HUES6 (cell line): ENCODE measurements at regions not wholly inside any gene's neighbourhood (a gene's known extent, or its start where the extent isn't known, plus 50 kb on each side); places are given as distances from the start of the nearest gene placed in this dataset.
A peak's percentile ranks its signal among the peaks of the same experiment; 100 is the strongest.
"Not testable (repeated sequence)": the region's sequence is repeated elsewhere in the genome, so short reads cannot be mapped to it uniquely, and the experiment has no call there.

Experiments
- H3K27ac ChIP-seq: 2 replicates; pipeline ENCODE4 v1.7.0; 2013; ENCODE audit warnings: low read depth, mild to moderate bottlenecking, low read length, inconsistent platforms
- H3K27me3 ChIP-seq: 2 replicates; pipeline ENCODE4 v1.6.1; 2013; ENCODE audit warnings: low read length; ENCODE audit not compliant: control insufficient read depth, insufficient read depth
- H3K36me3 ChIP-seq: 2 replicates; pipeline ENCODE4 v1.6.1; 2013; ENCODE audit warnings: low read length; ENCODE audit not compliant: control insufficient read depth, insufficient read depth
- H3K4me1 ChIP-seq: 2 replicates; pipeline ENCODE4 v1.6.1; 2013; ENCODE audit warnings: low read length; ENCODE audit not compliant: control insufficient read depth, insufficient read depth
- H3K4me3 ChIP-seq: 2 replicates; pipeline ENCODE4 v1.5.1; 2013; ENCODE audit warnings: low read depth, low read length
- H3K9ac ChIP-seq: one replicate; pipeline ENCODE4 v1.6.1; 2013; ENCODE audit warnings: mild to moderate bottlenecking, low read length
- H3K9me3 ChIP-seq: 2 replicates; pipeline ENCODE4 v1.6.1; 2013; ENCODE audit warnings: low read depth, low read length; ENCODE audit not compliant: control insufficient read depth, insufficient read depth

- no peaks in the 10 kb centered on the region for H3K4me1 ChIP-seq
- no peaks in the 10 kb centered on the region for H3K36me3 ChIP-seq
- no peak overlapping the region for H3K9ac ChIP-seq
- H3K27ac ChIP-seq = no peak overlapping the region
- H3K9me3 ChIP-seq = peaks cover 44% of the 10 kb centered on the region
- H3K4me3 ChIP-seq = no peak overlapping the region
- no peaks in the 10 kb centered on the region for H3K27me3 ChIP-seq
These were observed 450.5 kb upstream of the FGF16 start for GRCh38 chrX:76996641-76997040.

DNA sequence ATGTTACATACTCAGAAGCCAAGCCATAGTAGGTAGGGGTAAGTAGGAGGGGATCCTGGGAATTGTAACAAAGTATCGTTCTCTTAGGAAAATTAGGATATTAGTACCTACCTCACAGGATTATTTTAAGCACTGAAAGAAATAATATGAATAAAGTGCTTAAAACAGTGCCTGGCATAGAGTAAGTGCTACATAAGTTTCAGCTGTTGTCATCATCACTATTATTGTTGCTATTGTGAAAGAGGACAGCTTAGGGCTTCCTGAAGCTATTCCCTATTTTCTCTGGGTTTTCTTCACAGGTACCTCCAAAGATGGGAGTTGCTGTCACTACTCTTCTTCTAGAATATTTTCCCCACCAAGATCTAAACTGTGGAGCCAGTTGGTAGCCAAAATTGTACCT is 443.7 kb upstream of the FGF16 start:
- Histone ChIP-seq H3K4me1 (no peaks in the 10 kb centered on the region), H3K27ac (no peak overlapping the region), H3K36me3 (no peaks in the 10 kb centered on the region), H3K4me3 (no peak overlapping the region), H3K9me3 (peaks cover 23% of the 10 kb centered on the region; the same call in 1 of the 2 replicates), H3K9ac (no peak overlapping the region), H3K27me3 (no peaks in the 10 kb centered on the region)

DNA sequence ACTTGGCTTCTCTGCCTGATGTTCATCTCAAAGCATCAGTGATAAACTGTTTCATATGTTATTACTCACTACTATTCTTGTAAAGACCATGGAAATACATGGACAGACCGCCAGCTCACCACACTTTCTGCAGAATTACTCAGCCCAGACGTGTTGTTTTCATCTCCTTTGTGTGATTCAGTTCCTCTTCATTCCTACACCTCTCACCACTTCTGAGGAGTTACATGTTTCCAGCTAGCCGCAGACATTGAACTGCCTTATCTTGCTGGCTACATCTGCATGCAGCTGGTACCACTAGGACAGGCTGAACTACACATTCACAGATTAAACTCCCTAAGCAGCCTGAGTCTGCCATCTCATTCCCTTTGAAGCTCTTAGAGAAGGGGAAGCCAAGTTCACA is 443.2 kb upstream of the FGF16 start:
- Histone ChIP-seq H3K9ac (no peak overlapping the region), H3K27ac (no peak overlapping the region), H3K4me1 (no peaks in the 10 kb centered on the region), H3K9me3 (peaks cover 20% of the 10 kb centered on the region; the same call in 1 of the 2 replicates), H3K4me3 (no peak overlapping the region), H3K36me3 (no peaks in the 10 kb centered on the region), H3K27me3 (no peaks in the 10 kb centered on the region)

DNA sequence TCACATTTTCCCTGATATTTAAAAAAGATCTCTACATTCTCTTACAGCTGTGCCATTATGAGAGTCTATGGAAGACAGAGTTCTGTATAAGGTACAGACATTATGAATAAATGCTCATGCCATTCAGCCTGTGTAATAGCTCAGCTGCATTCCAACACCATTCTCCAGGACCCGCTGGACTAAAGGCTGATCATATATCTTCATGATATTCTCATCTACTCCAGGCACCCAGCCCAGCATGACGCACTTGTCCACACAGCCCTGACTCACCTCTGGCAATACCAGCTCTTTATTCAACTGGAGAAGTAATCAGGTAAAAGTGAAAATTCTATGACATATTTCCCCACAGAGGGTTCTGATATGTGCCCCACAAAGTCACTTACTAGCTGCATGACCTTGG is 437.5 kb upstream of the FGF16 start:
- Histone ChIP-seq H3K27ac (no peak overlapping the region), H3K4me1 (peaks cover 16% of the 10 kb centered on the region), H3K9me3 (peaks cover 5% of the 10 kb centered on the region; the same call in 1 of the 2 replicates), H3K9ac (no peak overlapping the region), H3K36me3 (no peaks in the 10 kb centered on the region), H3K4me3 (no peak overlapping the region), H3K27me3 (no peaks in the 10 kb centered on the region)

DNA sequence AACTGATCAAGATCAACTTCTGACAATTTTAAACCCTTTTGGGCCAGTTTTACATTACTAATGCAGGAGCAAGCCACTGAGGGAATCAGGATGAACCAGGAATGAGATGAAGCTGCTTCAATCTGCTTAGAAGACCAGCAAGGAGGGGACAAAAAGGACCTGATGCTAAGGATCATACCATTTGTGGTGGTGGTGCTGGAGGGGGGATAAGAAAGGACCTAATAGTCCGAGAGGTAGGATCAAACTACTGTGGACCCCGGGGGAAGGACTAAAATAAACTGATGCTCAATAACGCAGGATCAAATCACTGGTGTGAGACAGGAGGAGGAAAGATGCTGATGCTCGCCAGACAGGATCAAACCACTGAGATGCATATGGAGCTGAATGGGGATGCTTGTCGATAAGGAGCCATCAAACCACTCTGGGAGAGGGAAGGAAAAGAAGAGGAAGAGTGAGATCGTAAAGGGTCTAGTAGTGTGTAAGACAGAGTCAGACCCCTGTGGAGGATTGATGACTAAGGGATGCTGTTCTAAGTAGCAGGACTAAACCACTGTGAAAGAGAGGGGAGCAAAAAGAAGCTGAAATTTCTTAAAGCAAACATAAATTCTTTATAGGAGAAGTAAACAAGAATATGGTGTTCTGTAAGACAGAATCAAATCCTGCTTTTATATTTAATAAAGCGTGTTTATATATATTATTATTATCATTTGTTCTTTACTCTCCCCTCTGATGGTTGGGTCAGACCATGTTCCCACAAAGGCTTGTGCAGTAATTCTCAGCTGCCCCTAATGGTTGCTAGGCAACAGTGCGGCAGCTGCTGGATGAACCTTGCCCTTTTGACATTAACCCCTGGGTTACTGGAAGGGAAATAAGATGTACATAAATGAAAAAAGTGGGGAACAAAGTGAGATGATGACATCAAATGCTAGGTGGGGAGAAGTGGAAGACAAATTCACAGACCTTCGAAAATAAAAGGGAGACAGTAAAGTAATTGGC is 432.5 kb upstream of the FGF16 start:
- peaks cover 16% of the 10 kb centered on the region for H3K4me1 ChIP-seq
- H3K27me3 ChIP-seq = no peaks in the 10 kb centered on the region
- peak overlapping the region; percentile 33 for H3K4me3 ChIP-seq
- H3K36me3 ChIP-seq = no peaks in the 10 kb centered on the region
- peaks cover 17% of the 10 kb centered on the region; the same call in 1 of the 2 replicates for H3K9me3 ChIP-seq
- H3K9ac ChIP-seq = peak overlapping the region; percentile 41
- peak overlapping the region; percentile 71; the same call in 1 of the 2 replicates for H3K27ac ChIP-seq

GRCh38 chrX:77017093-77017492 is 430.1 kb upstream of the FGF16 start:
- H3K4me3 ChIP-seq = no peak overlapping the region
- peaks cover 13% of the 10 kb centered on the region; the same call in 1 of the 2 replicates for H3K9me3 ChIP-seq
- H3K27me3 ChIP-seq = no peaks in the 10 kb centered on the region

GRCh38 chrX:77046180-77046810 is 400.9 kb upstream of the FGF16 start:
- not testable (repeated sequence) for H3K9me3 ChIP-seq, H3K4me1 ChIP-seq, H3K27me3 ChIP-seq, H3K36me3 ChIP-seq
- Histone ChIP-seq H3K9ac (peak overlapping the region; percentile 79), H3K4me3 (peak overlapping the region; percentile 69), H3K27ac (peak overlapping the region; percentile 41; the same call in 1 of the 2 replicates)

More at GRCh38 chrX:77017093-77017492, 430.1 kb upstream of the FGF16 start:
- Histone ChIP-seq H3K4me1 (peaks cover 16% of the 10 kb centered on the region), H3K36me3 (no peaks in the 10 kb centered on the region), H3K27ac (no peak overlapping the region), H3K9ac (no peak overlapping the region)

- Histone ChIP-seq H3K27ac (no peak overlapping the region), H3K27me3 (no peaks in the 10 kb centered on the region), H3K36me3 (no peaks in the 10 kb centered on the region), H3K4me1 (no peaks in the 10 kb centered on the region; the same call in 1 of the 2 replicates), H3K4me3 (no peak overlapping the region), H3K9ac (no peak overlapping the region), H3K9me3 (peaks cover 17% of the 10 kb centered on the region; the same call in 1 of the 2 replicates)
These were observed 386.6 kb upstream of the FGF16 start for GRCh38 chrX:77060572-77060971.

DNA sequence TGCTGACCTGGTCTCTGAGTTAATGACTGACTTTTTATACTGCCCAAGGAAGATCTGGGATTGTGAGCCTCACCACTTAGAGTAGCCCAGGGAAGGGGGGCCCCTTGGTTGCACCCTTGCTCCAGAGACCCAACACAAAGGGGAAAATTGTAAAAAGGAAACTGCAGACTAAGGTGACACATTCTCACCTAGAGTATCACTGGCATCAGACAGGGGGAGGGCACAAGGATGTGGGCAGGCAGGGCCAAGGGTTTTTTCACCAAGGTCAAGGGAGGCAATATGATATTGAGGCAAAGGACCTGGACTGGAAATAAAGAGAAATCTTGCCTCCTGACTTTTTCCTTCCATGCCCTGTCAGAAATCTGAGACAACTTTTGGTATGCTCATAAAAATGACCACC is 386.2 kb upstream of the FGF16 start:
- no peaks in the 10 kb centered on the region; the same call in 1 of the 2 replicates for H3K4me1 ChIP-seq
- no peaks in the 10 kb centered on the region for H3K27me3 ChIP-seq
- H3K9ac ChIP-seq = no peak overlapping the region
- H3K27ac ChIP-seq = no peak overlapping the region
- H3K36me3 ChIP-seq = no peaks in the 10 kb centered on the region
- H3K4me3 ChIP-seq = no peak overlapping the region
- H3K9me3 ChIP-seq = peaks cover 17% of the 10 kb centered on the region; the same call in 1 of the 2 replicates

- peaks cover 17% of the 10 kb centered on the region; the same call in 1 of the 2 replicates for H3K9me3 ChIP-seq
- no peaks in the 10 kb centered on the region for H3K36me3 ChIP-seq
- H3K27ac ChIP-seq = no peak overlapping the region
- H3K4me3 ChIP-seq = no peak overlapping the region
- no peaks in the 10 kb centered on the region; the same call in 1 of the 2 replicates for H3K4me1 ChIP-seq
- no peak overlapping the region for H3K9ac ChIP-seq
- no peaks in the 10 kb centered on the region for H3K27me3 ChIP-seq
These were observed 385.6 kb upstream of the FGF16 start for GRCh38 chrX:77061545-77061944.

DNA sequence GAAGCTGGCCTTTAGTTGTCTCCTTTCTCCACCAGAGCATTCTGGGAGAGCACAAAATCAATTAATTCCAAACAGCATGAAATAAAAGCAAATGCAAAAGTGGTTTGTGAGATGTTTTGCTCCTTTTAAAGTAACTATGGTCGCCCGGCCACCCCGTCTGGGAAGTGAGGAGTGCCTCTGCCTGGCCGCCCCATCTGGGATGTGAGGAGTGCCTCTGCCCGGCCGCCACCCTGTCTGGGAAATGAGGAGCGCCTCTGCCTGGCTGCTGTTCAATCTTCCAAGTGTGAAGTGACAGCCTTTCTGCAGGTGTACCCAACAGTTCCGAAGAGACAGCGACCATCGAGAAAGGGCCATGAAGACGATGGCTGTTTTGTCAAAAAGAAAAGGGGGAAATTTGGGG is 381.3 kb upstream of the FGF16 start:
- Histone ChIP-seq H3K9me3 (peaks cover 16% of the 10 kb centered on the region; the same call in 1 of the 2 replicates), H3K27me3 (no peaks in the 10 kb centered on the region), H3K27ac (no peak overlapping the region), H3K9ac (no peak overlapping the region), H3K4me3 (no peak overlapping the region), H3K4me1 (peaks cover 4% of the 10 kb centered on the region; the same call in 1 of the 2 replicates), H3K36me3 (no peaks in the 10 kb centered on the region)
